Adipose tissue (tissue), 3 donors: ENCODE measurements at regions not wholly inside any gene's neighbourhood (a gene's known extent, or its start where the extent isn't known, plus 50 kb on each side); places are given as distances from the start of the nearest gene placed in this dataset.

Source experiments
- H3K27ac ChIP-seq: one replicate; pipeline ENCODE4 v1.5.1; 2013; ENCODE audit warnings: low read depth, low read length
- WGBS, 3 donors: extraction: QIAGEN DNeasy Blood & Tissue Kit; methylation state at CpG; one replicate each; pipeline ENCODE4 v1.1.7; 2013; 5-methylcytosine and 5-hydroxymethylcytosine counted together
- donor health status: healthy with polysubstance abuse.
- donor health status: Bipolar disorder and iron deficiency.
- donor health status: healthy.

DNA sequence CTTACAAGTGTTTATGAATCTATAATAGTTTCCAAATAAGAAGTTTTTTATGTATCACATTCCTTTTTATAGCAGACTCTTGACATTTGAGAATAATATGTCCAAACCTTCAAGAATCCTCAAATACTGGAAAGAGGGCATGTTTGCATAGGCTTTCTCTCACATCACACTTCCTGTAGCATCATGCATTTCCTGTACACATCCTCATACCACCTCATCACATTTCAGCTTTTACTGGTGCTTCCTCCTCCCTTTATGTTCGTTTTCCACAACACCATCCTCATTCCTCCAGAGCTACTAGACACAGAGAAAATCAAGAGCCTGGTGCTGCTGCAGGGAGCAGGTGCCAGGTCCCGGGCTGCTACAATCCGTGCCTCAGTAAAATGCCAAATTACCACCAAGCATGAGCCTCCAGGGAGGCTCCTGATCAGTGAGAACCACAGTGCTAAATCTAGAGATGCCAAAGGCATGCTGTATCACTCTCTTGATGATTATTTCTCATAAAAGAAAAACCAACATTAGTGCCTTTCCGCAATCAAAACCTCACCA is 137.7 kb upstream of the CYP1B1 start:
- WGBS, 3 donors, result 68 to 76% (median 71%) methylated on average over 4 of the region's 4 CpGs
- H3K27ac ChIP-seq, result no peak overlapping the region

GRCh38 chr2:38212312-38212711 is 136.4 kb upstream of the CYP1B1 start:
- 84 to 98% (median 95%) methylated on average over 2 of the region's 2 CpGs for WGBS, 3 donors

DNA sequence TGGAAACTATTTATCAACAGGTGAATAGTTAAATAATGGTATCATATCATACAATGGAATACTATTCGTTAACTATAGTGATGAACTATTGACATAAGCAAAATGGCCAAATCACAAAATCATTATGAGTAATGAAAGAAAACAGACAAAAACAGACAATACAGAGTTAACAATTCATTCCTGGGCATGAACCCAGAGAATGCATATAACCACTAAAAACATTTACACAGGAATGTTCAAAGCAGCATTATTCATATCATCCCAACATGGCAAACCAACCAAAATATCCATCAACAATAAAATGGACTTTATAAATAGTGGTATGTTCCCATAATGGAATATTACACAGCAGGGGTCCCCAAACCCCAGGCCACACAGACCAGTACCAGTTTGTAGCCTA is 131.2 kb upstream of the CYP1B1 start:
- no peak overlapping the region for H3K27ac ChIP-seq
- 90 to 93% (median 90%) methylated on average over 1 of the region's 1 CpG for WGBS, 3 donors

More at GRCh38 chr2:38212312-38212711, 136.4 kb upstream of the CYP1B1 start:
- H3K27ac ChIP-seq, result no peak overlapping the region

GRCh38 chr2:38203446-38203810 is 127.5 kb upstream of the CYP1B1 start:
- no peak overlapping the region for H3K27ac ChIP-seq
- WGBS, 3 donors, result 93 to 98% (median 97%) methylated on average over 9 of the region's 9 CpGs

- 80 to 89% (median 82%) methylated on average over 14 of the region's 14 CpGs for WGBS, 3 donors
- H3K27ac ChIP-seq, result no peak overlapping the region
These were observed 126.9 kb upstream of the CYP1B1 start for GRCh38 chr2:38202713-38203445.

- H3K27ac ChIP-seq, result no peak overlapping the region
These were observed 125.8 kb upstream of the CYP1B1 start for GRCh38 chr2:38201784-38202183.

- H3K27ac ChIP-seq, result no peak overlapping the region
- 51 to 68% (median 66%) methylated on average over 3 of the region's 3 CpGs for WGBS, 3 donors
These were observed 124.6 kb upstream of the CYP1B1 start for GRCh38 chr2:38200598-38200997.

DNA sequence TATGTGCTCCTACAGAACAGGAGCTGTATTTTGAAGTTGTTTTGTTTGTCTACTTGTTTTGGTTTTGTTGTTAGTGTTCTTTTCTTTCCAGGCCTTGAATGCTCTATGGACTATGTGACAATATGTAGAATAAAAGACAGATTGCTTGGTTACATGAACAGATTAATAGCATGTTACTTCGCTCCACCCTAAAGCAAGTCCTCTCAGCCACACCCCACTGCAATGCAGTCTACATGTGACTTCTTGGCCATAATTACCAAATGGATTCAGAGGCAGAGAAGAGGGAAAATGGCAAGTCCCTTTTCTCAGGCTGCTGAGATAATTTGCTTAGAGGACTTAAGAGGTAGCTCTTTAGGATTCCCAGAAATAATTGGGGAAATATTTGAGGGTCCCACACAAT is 123.2 kb upstream of the CYP1B1 start:
- 87 to 95% (median 92%) methylated on average over 1 of the region's 1 CpG for WGBS, 3 donors
- no peak overlapping the region for H3K27ac ChIP-seq

GRCh38 chr2:38194751-38195150 is 118.8 kb upstream of the CYP1B1 start:
- WGBS, 3 donors, result 87 to 93% (median 93%) methylated on average over 5 of the region's 5 CpGs
- H3K27ac ChIP-seq, result no peak overlapping the region

- no peak overlapping the region for H3K27ac ChIP-seq
- WGBS, 3 donors, result 57 to 65% (median 59%) methylated on average over 3 of the region's 3 CpGs
These were observed 117.0 kb upstream of the CYP1B1 start for GRCh38 chr2:38192976-38193375.

DNA sequence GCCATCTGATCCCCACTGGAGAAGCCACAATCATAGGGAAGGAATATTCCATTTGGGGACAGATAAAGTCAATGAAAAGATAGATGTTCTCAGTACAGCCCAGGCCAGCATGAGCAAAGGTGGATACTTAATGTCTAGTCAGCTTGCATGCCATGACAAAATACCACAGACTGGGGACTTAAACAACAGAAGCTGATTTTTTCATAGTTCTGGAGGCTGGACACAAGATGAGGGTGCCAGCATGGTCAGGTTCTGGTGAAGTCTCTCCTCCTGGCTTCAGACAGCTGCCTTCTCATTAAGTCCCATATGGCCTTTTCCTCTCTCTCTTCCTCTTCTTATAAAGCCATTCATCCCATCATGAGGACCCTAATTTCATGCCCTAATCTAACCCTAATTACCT is 116.1 kb upstream of the CYP1B1 start:
- H3K27ac ChIP-seq, result no peak overlapping the region

DNA sequence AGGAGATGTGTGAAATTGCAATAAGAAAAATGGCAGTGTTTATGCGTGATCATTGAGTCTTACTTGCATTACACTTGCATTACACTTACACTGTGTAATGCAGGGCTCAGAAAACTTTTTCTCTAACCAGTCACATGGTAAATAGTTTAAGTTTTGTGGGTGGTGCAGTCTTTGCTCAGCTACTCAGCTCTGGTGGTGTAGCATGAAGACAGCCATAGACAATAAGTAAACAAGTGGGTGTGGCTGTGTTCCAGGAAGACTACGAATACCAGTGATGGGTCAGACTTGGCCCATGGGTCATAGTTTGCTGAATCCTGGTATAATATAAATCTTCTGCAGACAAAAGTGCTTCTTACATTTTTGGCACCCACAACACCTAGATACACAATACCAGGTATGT is 115.6 kb upstream of the CYP1B1 start:
- H3K27ac ChIP-seq, result no peak overlapping the region
- WGBS, 3 donors, result 76 to 88% (median 80%) methylated on average over 2 of the region's 2 CpGs

- WGBS, 3 donors, result 83 to 99% (median 92%) methylated on average over 3 of the region's 3 CpGs
- no peak overlapping the region for H3K27ac ChIP-seq
These were observed 114.7 kb upstream of the CYP1B1 start for GRCh38 chr2:38190542-38191218.

DNA sequence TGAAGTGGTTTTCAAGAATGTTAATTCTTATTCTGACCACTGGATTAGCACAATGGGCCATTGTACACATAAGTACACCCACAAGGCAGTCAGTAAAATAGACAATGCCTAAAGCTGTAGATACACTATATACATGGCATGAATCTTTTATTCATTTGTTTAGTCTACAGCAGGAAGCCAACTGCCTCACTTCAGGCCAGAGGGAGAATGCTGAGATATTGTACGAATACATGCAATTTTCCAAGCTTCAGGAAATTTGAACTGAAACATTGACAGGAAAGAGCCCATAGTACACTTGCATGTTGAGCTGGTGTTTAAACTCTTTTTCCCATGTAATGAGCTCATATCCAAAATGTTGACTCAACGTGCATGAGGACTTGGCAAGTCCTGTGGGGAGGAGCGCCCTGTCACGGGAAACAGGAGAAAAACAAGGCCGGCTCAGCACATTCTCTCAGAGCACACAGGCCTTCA is 111.6 kb upstream of the CYP1B1 start:
- peak overlapping the region; percentile 45 for H3K27ac ChIP-seq
- WGBS, 3 donors, result 37 to 65% (median 48%) methylated on average over 5 of the region's 5 CpGs

DNA sequence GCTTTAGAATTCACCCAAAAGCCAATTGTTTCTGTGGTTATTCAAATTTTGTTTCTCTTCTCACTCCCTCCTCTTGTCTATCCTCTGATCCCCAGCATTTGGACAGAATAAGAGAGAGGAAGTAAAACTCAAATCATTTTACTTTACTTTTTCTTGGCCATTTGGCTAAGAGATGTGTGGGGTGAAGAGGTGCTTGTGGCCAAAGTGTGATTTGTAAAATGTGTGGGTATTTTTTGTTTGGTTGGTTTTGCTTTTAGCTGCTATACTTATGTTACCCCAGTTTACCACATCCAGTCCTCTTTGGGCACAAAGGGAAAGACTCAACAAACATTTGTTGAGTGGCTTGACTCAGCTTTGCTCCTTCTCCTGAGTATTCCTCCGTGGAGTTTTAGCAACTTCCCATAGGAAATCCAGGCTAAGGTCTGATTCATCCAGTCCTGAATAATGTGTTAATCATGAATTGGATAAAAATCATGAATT is 109.1 kb upstream of the CYP1B1 start:
- 39 to 70% (median 55%) methylated on average over 1 of the region's 1 CpG for WGBS, 3 donors
- no peak overlapping the region for H3K27ac ChIP-seq

DNA sequence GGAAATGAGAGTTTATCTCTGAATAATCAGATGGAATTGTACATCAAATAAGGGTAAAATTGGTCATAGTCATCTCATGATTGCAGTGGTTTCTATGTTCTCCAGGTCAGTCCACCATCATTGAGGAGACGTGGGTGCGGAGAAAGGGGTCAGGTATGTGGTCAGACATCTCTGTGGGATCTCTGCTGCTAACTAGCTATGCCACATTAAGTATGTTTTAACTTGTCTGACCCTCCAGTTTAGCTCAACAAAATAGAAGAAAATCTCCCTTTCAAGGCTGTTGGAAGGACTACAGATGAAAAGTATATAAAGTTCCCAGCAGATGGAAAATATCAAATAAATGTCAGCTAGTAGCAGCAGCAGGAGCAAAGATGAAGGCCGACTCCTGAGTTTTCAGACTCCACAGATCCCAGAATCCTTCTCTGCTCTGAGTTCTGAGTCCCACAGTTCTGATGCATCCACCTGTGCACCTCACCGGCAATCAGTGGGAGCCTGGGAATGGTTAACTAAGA is 106.6 kb upstream of the CYP1B1 start:
- no peak overlapping the region for H3K27ac ChIP-seq
- WGBS, 3 donors, result 88 to 92% (median 89%) methylated on average over 4 of the region's 4 CpGs

DNA sequence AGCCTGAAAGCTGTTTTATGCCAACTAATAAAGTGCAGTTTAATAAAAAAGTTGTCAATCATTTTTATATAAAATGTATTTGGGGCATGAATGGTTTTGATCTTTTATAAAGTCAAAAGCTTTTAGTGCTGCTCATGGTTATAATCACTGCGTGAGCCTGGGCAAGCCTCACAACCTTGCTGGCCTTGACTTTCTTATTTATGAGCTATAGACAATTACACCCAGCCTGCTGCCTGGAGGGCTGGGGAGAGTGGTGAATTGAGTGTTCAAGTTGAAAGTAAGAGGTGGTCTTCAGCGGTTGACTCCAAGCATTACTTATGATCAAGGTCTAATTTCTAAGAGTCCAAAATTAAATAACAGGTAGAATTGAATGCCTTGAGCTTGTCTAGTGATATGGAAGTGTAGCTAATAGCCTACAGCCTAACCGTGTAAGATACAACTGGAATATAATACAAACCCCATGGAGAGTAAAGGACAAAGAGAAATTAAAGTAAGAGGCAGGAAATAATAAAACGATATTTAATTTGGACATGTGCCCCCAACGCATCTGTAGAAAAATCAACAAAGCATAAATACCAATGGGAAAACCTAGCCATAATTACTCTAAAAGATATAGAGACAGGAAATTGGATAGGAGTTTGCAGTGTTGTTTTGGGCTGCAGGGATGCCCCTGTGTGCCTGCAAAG is 106.0 kb upstream of the CYP1B1 start:
- 78 to 88% (median 78%) methylated on average over 5 of the region's 5 CpGs for WGBS, 3 donors
- H3K27ac ChIP-seq, result no peak overlapping the region

DNA sequence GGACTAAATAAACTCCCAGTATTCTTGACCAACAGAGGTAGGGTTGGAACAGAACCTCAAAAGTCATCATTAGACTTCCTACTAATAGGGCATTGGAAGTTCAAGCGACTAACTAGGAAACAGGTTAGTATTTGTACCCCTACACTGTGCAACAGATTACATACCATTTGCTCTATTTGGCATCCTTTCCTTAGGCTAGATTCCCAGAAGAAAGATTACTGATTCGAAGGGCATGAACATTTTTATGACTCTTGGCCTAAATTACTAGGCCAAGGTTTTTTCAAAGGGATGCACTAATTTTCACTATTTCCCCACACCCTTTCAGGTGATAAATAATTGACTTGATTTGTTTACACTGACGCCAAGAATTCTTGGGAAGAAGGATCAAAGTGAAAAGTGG is 104.8 kb upstream of the CYP1B1 start:
- 64 to 83% (median 78%) methylated on average over 3 of the region's 3 CpGs for WGBS, 3 donors
- H3K27ac ChIP-seq, result no peak overlapping the region
